Kidney tubule cell (primary cell): ENCODE measurements at regions not wholly inside any gene's neighbourhood (a gene's known extent, or its start where the extent isn't known, plus 50 kb on each side); places are given as distances from the start of the nearest gene placed in this dataset.
A peak's percentile ranks its signal among the peaks of the same experiment; 100 is the strongest.
"Not testable (repeated sequence)": the region's sequence is repeated elsewhere in the genome, so short reads cannot be mapped to it uniquely, and the experiment has no call there.

Experiments
- DNase-seq: peaks from one replicate; pipeline ENCODE4 v3.0.0-alpha.2; 2018; ENCODE audit warnings: low spot score

DNA sequence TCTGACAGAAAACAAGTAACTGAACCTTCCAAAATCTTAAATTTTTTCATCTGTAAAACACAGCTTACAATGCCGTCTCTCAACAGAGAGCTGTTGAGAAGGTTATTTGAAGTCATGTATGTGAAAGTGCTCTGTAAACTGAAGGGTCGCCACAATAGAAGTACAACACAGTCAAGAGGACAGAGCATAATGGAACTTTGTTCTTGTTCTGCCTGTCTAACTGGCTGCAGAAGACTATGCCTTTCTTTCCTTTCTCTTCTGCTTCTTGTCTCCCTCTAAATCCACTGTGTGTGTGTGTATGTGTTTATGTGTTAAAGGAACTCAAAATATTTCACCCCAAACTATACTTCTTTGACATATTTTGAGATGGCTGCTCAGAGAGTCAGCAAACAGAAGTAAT is 365.8 kb upstream of the RND3 start:
- no peak for DNase-seq

DNA sequence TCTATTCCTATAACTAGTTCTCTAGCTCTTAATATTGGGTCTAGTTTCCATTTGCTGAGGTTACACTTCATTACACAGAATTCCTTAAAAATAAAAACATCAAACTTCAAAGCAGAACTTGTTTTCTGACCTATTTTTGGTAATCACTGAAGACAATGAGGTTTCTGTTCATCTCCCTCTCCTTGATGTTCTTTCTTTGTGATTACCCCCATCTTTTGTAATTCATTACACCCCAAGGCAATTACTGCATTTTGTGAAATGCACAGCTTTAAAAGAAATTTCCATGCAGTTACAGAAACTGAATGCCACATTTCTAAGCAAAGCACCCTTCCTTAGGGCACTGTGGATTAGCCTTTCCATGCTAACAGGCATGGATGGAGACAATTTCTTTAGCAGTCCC is 363.2 kb upstream of the RND3 start:
- no peak for DNase-seq

DNA sequence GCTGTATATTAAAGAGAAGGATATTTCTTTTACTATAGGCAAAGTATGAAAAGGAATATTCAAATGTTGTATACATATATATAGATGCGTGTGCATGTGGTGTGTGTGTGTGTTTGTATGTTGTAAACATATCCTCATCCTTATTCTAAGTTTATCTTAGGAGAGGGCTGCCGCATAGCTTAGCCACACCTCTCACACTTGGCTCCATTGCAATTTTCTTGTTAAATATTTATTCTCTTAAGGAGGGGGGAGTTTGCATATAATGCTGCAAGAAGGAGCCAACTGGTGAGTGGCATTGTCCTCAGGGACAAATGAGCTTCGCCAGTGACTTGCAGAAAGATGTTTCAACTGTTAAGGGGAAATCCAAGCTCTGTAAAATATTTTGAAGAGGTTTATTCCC is 360.1 kb upstream of the RND3 start:
- peak; percentile 16 for DNase-seq

DNA sequence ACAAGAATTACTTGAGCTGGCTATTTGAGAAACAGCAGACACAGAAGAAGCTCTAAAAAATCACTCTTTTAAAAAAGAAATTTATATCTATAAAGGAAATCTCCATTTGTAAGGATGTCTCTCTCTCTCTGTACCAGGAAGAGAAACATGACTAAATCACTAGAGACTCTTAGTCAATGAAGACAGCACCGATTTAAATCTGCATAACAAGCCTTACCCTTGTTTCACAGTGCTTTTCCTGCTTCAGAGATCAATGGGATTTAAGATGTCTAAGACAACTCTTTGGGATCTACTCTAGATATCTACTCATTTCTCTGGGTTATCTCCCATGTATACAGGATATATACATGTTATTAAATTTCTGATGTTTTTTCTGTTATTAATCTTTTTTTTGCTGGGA is 359.2 kb upstream of the RND3 start:
- DNase-seq = peak; percentile 14

DNA sequence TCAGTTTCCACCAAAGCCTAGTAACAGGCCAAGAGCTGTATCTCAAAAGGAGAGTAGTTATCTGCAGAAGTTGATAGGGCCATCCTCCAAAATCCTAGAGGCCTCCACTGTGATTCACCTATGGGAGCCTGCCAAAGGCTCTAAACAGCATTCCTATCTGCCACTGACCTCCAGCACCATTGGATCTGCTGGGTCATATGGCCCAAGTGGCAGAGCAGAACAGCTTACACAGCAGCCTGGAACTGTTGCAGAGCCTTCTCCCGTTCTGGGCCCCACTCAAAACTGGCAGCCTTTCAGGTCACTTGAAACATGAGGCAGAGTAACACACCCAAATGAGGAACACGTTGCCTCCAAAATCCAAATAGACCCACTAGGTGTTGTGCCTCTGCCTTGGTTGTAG is 345.2 kb upstream of the RND3 start:
- DNase-seq = no peak

DNA sequence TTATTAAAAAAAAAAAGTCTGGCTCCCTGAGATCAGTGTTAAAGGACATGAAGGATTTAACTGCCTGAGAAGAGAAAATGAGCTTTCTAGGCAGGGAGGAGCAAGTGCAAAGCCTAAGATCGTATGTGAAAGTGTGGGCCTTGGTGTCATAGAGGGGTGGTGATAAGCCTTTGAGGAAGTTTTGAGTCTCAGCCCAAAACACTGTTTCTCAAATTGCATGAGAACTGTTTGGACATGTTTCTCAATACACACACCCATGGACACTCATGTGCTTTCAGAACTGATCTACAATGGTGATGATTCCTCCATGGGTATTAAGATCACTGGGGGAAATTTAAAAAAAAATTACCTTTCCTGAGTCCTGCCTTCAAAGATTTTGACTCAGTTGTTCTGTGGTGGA is 336.7 kb upstream of the RND3 start:
- no peak for DNase-seq

DNA sequence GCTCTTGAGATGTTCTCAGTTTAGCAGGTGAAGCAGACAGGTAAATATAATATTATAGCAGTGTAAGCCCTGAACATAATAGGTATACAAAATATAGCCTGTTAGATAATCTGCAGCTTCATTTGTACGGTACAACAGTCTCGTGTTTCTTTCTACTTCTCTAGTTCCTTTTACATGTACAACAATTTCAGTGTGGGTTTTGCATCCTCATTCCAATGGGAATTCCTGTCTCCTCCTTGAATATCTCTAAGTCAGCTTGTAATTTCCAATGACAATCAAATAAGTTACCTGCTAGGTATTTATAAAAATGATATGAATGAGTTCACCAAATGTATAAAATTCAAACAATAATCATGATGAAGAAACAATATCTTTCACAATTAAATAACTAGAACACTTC is 330.0 kb upstream of the RND3 start:
- no peak for DNase-seq

DNA sequence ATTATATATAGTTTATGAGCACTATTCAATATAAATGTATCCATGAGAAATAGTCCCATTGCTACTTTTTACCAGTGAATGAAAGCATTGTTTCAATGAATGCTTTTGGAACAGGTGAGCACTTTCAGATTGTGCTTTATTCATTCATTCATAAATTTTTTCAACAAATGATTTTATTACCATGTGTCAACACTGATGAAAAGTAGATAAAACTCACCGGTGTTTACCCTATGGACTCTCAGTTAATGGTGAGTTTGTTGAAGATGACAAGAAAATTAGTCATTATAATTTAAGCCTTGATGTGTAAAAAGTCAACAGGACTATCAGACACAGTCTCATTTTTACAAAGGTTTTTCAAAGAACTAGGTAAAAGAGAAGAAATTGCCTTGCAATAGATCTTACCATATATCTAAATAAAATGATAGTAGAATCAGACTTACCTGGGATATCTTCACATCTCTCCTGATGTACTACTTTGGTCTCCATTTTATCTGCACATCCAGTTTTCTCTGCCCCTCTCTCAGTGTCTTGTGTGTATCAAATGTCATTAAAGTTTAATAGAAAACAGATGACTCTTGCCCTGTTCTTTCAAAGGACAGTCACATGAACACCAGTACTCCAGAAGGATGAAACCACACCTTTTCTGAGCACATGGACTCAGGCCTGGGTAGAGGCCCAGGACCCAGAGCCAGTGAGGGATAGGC is 325.3 kb upstream of the RND3 start:
- DNase-seq = no peak

DNA sequence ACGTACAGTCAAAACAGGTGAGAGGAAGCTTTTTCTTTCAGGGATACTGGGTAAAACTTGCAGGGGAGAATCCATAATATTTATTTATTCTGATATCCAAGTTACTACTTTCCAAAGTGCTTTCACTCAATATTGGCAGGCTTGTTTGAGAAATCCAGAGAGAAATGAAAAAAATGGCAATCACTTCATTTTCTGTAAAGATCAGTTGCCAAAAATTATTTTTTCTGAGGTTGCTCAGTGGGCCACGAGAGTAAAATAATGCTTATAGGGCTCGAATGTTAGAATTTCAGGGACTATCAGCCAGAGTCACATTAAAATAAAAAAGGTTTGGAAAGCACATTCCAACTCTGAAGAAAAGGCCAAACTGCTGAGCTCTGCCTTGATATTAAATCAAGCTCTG is 324.6 kb upstream of the RND3 start:
- no peak for DNase-seq

DNA sequence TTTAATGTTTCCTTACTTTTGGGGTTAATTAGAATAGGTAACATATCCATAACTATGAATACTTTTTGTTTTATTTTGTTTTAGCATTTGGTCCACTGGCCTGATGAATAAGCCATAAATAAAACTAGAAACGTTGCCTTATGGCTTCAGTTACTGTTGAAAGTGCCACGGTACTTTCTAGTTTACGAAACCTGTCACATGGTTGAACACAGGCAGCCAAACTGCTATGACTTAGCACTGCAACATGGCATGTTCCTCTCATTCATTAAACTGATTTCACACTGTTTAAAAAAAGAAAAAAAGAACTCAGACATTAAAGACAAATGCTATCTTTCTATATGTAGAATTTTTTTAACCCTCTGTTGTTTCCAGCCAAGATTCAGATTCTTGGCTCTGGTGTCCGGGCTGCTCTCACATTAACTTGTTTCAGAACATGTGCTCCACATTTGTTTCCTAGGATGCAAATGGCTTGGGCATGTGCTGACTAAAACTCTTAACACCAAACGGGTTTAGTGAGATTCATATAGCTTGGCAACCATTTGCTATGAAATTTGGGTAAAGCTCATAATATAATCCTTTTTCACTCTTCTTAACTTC is 323.9 kb upstream of the RND3 start:
- no peak for DNase-seq

DNA sequence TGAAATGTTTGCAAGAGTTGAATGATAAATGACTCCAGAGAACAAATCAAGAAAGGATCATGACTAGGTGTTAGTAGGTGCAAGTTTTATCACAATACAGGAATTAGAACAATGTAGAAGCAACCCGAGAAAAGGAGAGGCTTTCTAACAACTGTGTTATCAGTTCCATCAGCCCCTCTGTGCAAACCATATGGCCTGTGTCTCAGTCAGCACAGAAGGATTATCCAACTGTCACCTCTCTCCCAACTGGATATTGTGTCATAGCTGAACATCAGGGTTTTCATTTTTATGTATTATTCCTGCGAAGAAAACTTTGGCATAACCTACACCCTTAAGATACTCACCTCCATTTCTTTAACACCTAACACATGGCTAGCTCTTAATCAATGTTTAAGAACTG is 321.6 kb upstream of the RND3 start:
- DNase-seq = no peak

DNA sequence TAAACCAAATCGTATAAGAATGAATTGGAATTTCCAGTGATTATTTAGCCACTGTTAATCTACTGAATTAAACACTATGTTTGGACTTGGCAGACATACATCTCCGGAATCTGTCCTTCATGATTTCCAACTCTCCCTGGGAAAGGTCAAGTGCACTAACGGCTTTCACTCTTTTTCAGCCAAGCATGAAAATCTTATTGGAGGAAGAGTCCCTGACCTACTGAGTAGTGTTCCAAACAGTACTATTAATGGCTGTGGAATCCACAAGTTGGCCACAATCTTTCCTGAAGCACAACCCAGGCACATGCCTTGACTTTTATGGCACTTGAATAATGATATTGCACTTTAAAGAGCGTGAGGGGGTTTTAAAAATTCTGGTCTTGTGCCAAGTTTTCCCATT is 318.9 kb upstream of the RND3 start:
- peak; percentile 40 for DNase-seq

DNA sequence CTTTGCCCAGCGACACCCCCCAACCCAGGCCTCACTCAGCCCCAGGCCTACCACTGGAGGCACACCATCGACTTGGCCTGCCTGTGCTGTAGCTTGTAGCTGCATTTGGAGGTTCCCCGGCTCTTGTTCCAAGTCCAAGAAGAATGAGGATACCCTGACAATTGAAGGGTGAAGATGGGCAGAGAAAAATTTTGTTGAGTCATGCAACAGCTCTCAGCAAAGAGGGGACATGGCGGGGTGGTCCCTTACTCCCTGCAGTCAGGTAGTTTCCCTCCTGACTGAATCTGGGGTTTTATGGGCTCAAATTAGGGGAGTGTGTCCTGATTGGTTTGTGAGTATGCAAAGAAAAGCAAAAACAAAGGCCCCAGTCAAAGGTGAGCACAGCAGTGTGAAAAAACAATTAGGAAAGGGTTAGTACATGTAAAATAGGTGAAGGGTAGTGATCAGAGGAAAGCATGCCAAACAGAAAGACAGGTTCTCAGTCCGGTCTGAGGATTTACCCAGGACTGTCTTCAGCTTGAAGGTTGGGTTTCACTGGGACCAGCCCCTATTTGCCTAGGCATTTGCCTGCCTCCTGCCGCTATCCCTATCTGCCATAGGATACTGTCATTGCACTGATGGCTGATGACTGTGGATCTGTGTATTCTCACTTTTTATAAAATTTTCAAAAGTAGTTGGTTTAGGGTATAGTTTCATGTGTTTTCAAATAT is 316.4 kb upstream of the RND3 start:
- no peak for DNase-seq

DNA sequence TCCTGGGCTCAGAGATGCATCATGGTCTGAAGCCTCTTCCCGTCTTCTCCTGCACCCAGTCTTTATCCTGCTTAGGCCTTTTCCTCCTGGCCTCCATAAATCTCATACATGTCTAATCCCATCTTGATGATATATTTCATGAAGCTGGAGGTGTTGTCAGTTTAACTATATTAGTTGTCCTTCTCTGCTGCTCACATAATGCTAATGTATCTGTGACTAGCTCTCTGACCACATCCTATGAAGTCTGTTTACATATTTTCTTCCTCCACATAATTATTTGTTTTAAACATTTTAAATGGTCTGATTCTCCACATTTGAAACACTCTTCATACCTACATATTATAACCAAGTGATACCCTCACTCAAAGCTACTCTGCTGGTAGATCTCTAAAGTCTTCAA is 315.2 kb upstream of the RND3 start:
- DNase-seq = no peak

DNA sequence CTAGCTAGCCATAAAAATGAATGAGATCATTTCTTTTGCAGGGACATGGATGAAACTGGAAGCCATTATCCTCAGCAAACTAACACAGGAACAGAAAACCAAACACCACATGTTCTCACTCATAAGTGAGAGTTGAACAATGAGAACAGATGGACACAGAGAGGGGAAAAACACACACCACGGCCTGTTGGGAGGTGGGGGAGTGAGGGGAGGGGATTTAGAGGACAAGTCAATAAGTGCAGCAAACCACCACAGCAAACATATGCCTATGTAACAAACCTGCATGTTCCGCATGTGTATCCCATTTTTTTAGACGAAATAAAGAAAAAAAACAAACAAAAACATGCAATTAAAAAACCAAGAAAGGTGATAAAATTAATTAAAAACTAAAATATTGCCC is 308.8 kb upstream of the RND3 start:
- not testable (repeated sequence) for DNase-seq

DNA sequence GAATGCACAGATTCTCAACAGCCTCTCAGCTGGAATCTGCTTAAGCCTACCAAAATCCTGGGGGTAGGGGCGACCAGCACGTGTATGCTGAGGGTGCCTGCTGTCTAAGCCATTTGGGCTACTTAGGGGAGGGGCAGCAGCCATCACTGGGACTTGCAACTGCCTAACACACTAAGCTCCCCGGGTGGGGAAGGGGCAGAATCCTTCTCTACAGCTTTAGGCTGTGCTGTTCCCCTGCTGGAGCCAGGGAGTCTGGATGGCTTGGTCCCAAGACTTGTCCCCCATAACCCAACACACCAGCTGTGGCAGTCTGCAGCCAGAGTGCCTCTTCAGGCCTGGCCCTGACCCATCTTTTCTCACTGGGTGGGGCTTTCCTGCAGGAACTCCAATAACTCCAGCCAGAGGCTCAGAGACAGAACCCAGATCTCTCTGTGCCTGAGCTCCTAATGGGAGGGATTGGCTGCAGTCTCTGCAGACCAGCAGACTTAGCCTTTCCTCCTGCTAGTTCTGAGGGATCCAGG is 305.4 kb upstream of the RND3 start:
- DNase-seq = no peak

DNA sequence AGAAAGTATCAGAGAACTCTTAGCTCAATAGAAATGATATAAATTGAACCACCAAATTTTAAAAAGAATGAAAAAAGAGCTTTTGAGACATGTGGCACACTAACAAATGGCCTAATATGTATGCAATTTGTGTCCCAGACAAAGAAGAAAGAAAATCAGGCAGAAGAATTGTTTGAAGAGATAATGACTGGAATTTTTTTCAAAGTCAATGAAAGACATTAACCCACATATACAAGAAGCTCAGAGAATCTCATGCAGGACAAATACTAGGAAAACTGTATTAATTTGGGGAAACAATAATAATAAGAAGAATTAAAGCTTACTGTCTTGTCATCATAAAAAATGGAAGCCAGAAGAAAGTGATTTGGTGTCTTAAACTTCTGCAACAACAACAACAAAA is 304.1 kb upstream of the RND3 start:
- DNase-seq = no peak

DNA sequence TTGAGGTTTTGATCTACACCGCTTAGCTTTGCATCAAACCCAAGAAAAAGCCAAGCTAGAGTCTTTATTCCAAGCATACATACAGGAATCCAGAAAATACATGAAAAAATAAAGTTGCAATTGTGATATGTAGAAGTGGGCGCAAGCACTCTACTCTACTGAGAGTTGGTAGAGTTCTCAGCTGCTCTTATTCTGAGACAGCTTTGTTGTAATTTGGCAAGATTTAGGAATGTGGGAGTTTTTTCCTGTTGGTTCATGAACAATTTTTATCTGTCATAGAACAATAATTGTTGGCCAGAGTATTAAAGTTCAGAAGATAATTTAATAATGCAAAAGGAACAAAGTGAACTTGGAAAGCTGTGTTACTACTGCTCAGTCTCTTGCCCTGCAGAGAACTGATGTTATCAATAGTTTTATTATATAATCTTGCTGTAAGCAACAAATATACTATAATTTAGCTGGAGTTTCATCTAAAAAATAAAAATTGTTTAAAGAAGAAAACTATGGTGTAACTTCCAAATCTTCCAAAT is 302.0 kb upstream of the RND3 start:
- DNase-seq = no peak

DNA sequence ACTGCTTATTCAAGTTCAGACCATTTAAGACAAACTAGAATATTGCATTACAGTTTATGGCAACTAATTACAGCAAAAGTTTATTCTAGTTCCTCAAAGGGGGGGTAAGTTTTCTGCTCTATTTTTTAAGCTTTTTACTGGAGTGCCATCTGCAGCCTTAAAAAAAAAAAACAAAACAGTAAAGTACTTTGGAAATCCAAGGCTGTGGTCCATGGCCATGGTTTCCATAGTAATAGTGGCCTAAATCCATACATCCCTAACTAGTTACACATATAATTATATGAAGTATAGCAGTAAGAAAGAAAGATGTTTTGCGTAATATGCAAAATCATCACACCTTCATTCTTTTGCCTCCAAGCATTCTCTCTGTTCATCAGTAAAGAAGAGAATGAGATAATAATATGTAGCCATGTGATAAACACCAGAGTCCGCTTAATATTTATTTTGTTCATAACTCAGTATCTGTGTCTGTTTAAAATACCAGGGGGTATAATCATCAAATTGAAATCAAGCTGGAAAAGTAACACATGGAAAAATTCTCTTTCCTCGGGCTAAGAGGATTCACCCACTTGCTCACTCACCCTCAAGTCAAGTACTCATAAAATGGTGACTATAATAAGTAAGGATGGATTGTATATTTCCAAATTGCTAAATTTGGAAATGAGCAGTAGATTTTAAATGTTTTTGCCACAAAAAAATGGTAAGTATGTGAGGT is 301.1 kb upstream of the RND3 start:
- DNase-seq = no peak

DNA sequence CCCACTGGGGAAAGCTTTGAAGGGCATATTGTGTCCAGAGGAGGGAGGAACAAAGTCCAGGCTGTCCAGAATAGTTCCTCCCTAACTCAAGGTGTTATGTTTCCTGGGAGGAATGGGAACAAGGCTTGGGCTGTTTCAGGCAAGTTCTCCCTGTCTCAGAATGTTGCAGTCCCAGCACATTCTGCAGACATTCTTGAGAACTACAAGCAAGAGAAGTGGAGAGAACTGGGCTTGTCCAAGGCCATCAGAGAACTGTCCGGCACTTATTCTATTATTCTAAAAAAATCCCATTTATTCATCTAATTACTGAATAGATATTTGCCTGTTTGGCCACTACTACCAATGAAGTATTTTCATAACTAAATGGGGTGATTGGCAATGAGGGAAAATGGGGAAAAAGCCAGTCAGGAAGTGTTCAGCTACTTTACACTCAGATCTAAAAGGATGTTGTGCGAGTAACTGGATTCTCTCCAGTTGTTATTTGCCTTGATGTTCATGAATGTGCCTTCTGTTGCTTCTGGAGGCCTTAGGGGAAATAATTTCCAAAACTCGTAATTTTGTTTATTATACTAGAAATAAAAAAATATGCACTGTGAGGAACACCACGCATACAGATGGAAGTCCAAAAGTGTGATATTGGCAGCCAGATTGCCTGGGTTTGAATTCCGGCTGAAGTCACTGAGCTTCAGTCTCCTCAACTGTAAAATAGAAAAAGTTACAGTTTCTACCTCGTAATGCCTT is 300.1 kb upstream of the RND3 start:
- DNase-seq = no peak

DNA sequence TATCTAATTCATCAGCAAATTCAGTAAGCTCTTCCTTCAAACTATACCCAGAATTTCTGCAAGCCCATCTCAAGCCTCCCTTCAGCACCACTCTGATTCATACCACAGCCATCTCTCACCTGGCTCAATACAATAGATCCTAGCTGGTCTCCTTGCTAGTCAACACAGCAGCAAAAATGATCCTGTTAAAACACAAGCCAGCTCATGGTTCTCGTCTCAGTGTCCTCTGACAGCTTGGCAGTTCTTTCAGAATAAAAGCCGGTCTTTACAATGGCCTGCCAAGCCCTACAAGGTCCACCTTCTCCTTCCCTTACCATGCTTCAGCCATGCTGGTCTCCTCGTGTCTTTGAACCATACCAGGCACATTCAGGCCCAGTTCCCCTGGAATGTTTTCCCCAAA is 296.9 kb upstream of the RND3 start:
- no peak for DNase-seq

DNA sequence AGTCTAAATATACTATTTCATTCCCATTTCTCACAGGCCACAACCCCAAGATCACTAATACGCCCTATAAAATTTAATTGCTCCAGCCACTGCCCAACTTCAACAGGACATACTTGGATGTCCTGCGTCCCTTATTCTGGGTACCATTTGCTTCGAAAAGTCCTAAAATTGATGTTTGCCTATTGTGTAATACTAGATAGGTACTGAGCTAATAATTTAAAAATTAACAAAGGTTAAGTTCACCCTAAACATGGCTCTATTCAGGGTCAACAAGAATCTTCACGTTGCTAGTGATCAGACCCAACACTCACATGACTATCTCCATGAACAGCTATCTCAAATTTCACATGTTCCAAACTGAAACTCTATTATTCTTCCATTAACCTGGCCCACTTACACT is 296.4 kb upstream of the RND3 start:
- no peak for DNase-seq
